CD4-positive, alpha-beta T cell treated with Interleukin-6 at 100 ng/mL for 8 hours (primary cell): ENCODE measurements at regions not wholly inside any gene's neighbourhood (a gene's known extent, or its start where the extent isn't known, plus 50 kb on each side); places are given as distances from the start of the nearest gene placed in this dataset.

ENCODE experiments used
- DNase-seq: peaks from one replicate; pipeline ENCODE4 v3.0.0-alpha.2; 2020; ENCODE audit warnings: mixed read lengths, low spot score

- DNase-seq = no peak
These were observed 288.9 kb upstream of the DMAC1 start for GRCh38 chr9:8088477-8088876.

- no peak for DNase-seq
These were observed 286.4 kb upstream of the DMAC1 start for GRCh38 chr9:8085986-8086385.

- DNase-seq = no peak
These were observed 279.1 kb upstream of the DMAC1 start for GRCh38 chr9:8078641-8079140.

DNA sequence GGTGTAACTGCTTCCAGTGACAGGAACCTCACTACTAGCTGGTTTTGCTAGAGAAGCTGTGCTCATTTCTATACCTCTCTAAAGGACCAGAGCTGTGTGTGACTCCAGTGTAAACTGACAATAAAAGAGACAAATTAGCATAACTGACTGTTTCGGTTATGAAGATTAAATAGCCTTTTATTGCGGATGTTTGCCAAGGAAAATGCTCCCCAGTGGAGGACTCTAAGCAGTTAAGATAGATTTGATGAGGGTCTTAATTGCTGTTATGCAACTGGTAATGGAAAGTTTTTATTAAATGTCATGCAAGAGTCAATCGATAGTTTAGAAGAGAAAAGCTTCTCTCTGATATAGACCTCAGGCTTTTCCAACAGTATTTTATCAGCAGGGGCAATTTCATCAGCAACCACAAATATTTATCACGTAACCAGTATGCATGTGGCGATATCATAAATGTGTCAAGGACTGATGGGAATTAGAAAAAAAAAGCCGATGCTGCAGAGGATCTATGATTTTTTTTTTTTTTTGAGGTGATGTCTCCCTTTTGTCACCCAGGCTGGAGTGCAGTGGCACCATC, 275.2 kb upstream of the DMAC1 start:
- DNase-seq = no peak

DNA sequence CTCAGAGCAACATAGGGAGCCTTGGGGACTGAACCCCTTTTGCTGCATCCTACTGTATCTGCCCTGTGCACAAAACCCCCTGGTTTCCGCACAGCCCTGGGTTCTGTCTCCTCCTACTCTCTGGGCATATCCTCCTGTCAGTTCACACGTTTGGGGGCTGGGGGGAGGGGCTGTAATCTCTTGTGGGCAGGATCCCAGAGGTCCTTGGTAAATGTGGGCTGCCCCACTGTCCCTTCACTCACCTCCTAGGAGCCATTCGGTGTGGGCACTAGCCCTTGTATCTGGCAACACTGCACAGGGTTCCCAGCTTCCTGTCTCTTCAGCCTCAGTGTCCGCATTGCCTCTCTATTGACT, 271.8 kb upstream of the DMAC1 start:
- no peak for DNase-seq

GRCh38 chr9:8070779-8071444, 271.3 kb upstream of the DMAC1 start:
- DNase-seq = no peak

DNA sequence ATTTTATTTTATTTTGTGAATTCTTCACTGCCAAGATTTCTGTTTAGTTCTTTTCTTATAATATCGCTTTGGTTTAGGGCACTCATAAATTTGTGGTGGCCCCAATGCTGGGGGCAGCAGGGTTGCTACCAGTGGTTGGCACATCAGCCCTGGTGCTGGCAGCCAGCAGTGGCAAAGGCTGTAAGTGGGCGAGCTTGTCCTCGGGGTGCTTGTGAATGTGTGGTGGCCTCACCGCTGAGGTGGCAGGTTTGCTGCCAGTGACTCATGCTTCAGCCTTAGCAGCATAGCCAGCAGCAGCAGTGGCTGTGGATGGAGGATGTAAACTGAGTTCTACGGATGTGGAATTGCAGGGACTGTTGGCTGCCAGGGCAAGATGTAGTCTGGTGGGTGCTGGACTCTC, 262.9 kb upstream of the DMAC1 start:
- no peak for DNase-seq

DNA sequence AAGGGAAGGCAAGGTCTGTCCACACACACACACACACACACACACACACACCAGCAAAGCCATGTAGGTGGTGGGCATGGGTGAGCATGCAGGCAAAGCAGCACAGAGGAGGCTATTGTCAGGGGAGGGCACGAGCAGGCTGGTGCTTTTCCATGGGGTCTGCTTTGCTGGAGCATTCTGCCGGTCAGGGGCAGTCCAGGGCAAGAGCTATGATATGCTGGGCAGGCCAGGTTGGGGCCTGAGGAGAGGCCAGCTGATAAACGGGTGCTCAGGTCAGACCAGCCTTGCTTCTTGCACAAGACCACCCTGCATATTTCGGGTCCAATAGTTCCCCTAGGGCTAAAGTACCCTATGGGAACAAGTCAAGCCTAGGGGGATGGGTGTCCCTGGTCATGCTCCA, 253.9 kb upstream of the DMAC1 start:
- no peak for DNase-seq

- no peak for DNase-seq
These were observed 253.4 kb upstream of the DMAC1 start for GRCh38 chr9:8052991-8053390.

DNA sequence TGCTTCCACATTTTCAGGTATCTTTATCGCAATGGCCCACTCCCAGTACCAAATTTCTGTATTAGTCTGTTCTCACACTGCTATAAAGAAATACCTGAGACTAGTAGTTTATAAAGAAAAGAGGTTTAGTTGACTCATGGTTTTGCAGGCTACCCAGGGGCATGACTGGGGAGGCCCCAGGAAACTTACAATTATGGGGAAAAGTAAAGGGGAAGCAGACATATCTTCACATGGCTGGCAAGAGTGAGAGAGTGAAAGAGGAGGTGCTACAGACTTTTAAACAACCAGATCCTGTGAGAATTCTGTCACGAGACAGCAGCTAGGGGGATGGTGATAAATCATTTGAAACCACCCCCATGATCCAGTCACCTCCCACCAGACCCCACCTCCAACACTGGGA, 238.2 kb upstream of the DMAC1 start:
- DNase-seq = no peak

GRCh38 chr9:8036914-8037524, 237.4 kb upstream of the DMAC1 start:
- DNase-seq = no peak

- DNase-seq = no peak
These were observed 234.2 kb upstream of the DMAC1 start for GRCh38 chr9:8033794-8034193.

- no peak for DNase-seq
These were observed 230.5 kb upstream of the DMAC1 start for GRCh38 chr9:8030095-8030494.

DNA sequence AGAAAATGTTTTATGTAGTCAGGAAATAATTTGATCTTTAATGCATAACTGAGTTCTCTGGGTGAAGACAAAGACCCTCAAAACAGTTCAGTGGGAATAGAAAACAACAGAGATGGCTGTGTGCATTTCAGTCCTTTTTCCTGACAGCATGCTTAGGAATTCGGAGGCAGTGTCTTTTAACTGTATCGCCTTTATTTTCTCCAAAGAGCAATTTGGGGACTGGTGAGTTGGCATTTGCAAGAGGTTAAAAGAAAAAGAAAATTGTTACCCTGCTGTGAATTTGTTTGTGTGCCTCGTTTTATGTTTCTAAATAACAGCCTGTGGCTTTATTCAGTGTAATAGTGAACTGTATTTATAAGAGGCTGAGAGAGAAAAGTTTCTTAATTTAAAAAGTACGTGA, 227.8 kb upstream of the DMAC1 start:
- DNase-seq = no peak

DNA sequence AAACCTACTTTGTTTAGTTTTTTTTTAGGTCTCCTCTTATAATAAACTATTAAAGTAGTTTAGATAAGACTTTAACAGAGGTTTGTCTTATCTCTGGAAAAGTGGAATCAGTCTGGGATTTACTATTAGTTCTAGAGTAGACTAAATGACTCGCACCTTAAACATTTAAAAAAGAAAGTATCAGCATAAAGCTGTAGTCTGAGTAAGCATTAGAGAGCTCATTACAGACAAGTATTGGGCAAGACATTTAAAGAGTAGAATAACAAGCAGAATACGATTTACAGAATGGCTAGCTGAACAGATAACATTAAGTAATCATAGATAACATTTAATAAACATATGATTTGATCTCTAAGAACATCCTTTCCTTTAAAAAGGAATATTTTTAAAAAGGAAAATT, 226.0 kb upstream of the DMAC1 start:
- no peak for DNase-seq

- no peak for DNase-seq
These were observed 220.6 kb upstream of the DMAC1 start for GRCh38 chr9:8020186-8020585.

DNA sequence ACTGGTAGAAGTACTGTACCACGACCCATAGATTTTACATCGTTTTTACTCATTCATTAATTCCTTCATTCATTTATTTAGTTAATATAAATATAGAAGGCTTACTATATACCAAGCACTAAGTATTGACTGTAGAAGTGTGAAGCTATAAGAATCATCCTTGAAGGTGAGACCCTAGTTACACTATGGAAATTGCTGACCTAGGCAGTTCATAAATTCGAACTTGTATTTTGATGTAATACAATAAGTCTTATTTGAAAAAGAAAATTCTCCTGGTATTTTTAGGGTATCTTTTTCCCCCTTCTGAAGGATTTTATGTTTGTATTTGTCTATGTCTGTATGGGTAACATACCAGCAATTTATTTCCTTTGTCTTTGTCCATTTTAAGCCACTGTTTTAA, 220.1 kb upstream of the DMAC1 start:
- no peak for DNase-seq

DNA sequence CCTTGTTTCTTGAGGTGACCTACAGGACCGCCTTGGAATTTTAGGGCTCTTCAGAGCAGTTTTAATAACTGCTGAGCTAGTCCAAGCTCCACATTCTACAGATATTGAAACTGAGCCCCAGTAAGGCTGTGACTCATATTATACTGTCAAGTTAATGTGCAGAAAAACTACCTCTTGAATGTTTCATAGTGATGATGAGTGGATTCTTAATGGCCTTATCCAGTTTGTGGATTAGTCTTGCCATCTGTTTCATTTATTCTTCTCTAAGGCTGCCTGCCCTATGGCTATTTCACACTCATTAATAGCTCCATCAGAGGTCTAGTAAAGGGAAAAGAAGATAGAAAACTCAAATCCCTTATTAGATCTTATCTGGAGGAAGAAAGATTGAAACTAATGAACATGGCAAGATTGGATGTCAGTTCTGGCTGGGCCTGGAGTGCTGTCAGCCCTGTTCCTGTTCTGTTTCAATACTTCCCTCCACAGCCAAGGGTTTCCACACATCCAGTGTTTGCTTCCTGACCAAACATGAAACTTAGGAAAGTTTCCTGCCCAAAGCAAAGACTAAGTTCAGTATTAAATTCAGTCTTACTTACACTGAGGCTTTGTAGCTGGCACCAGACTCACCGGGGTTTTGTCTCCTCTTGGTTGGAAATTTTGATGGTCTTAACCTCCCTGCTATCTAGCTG, 215.6 kb upstream of the DMAC1 start:
- DNase-seq = no peak

GRCh38 chr9:8012986-8013385, 213.4 kb upstream of the DMAC1 start:
- no peak for DNase-seq

DNA sequence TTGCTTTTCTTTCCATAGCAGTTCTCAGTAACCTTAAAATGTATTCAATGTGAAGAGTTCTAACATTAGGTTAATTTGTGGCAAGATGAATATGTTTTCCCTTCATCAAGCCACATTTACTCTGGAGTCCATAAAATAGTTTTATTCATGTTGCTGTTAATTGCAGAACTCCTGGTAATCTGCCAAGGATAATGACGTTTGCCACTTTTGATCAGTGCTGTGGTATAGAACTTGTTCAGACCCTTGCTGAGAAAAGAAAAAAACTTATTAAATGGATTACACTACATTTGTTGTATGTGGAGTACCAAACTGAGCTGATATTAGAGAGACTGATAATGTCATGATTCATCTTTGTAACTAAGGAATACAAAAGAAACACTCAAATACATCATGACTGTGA, 212.4 kb upstream of the DMAC1 start:
- no peak for DNase-seq

DNA sequence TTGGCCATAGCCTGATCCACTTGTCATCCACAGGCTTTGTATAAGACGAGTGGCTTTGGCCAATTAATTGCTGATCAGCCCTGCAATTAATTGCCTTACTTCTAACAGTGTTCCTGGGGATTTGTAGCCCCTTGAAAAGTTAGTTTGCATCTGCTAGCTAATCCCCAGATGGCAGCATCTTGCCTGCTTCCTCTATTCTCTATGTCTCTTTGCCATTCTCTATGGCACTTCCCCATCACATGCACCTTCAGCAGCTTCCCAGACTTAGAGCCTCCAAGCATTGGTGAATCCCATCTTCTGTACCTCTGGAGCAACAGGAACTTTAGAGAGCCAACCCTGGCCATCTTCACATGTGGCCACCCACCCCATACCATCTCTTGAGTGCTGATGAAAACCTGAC, 197.0 kb upstream of the DMAC1 start:
- DNase-seq = no peak

- no peak for DNase-seq
These were observed 189.2 kb upstream of the DMAC1 start for GRCh38 chr9:7988644-7989280.

GRCh38 chr9:7984692-7985091, 185.1 kb upstream of the DMAC1 start:
- DNase-seq = no peak
